CD4-positive, alpha-beta T cell treated with Interferon alpha-2 for 1 hour (primary cell): ENCODE measurements at regions not wholly inside any gene's neighbourhood (a gene's known extent, or its start where the extent isn't known, plus 50 kb on each side); places are given as distances from the start of the nearest gene placed in this dataset.
A peak's percentile ranks its signal among the peaks of the same experiment; 100 is the strongest.
"Not testable (repeated sequence)": the region's sequence is repeated elsewhere in the genome, so short reads cannot be mapped to it uniquely, and the experiment has no call there.

ENCODE experiments used
- DNase-seq, 2 donors: peaks; one replicate each; pipeline ENCODE4 v3.0.0-alpha.2; 2020 to 2022

GRCh38 chr15:98530570-98530969, 117.8 kb upstream of the IGF1R start:
- DNase-seq, result no peak

GRCh38 chr15:98532063-98532462, 116.3 kb upstream of the IGF1R start:
- no peak for DNase-seq

- DNase-seq, result no peak
These were observed 111.4 kb upstream of the IGF1R start for GRCh38 chr15:98536976-98537375.

GRCh38 chr15:98537516-98538060, 110.8 kb upstream of the IGF1R start:
- DNase-seq, result no peak

GRCh38 chr15:98541519-98541918, 106.8 kb upstream of the IGF1R start:
- no peak for DNase-seq

GRCh38 chr15:98543237-98543636, 105.1 kb upstream of the IGF1R start:
- DNase-seq, result no peak

- DNase-seq, result no peak
These were observed 102.0 kb upstream of the IGF1R start for GRCh38 chr15:98546329-98546728.

- no peak for DNase-seq
These were observed 101.1 kb upstream of the IGF1R start for GRCh38 chr15:98547275-98547674.

- DNase-seq, result no peak
These were observed 100.6 kb upstream of the IGF1R start for GRCh38 chr15:98547741-98548138.

- peak in 1 of 2 donors; percentile 26 for DNase-seq
These were observed 100.0 kb upstream of the IGF1R start for GRCh38 chr15:98548139-98548971.

GRCh38 chr15:98549003-98549402, 99.3 kb upstream of the IGF1R start:
- DNase-seq, result no peak

GRCh38 chr15:98549741-98550140, 98.6 kb upstream of the IGF1R start:
- no peak for DNase-seq

- DNase-seq, result not testable (repeated sequence)
These were observed 98.0 kb upstream of the IGF1R start for GRCh38 chr15:98550363-98550762.

- no peak for DNase-seq
These were observed 96.3 kb upstream of the IGF1R start for GRCh38 chr15:98551936-98552562.

- DNase-seq, result no peak
These were observed 93.8 kb upstream of the IGF1R start for GRCh38 chr15:98554272-98555172.

GRCh38 chr15:98555173-98555515, 93.2 kb upstream of the IGF1R start:
- no peak for DNase-seq

- no peak for DNase-seq
These were observed 92.0 kb upstream of the IGF1R start for GRCh38 chr15:98556321-98556720.

GRCh38 chr15:98560338-98560737, 88.0 kb upstream of the IGF1R start:
- DNase-seq, result no peak

GRCh38 chr15:98561169-98561941, 87.0 kb upstream of the IGF1R start:
- DNase-seq, result no peak

- no peak for DNase-seq
These were observed 85.9 kb upstream of the IGF1R start for GRCh38 chr15:98562331-98562937.

- DNase-seq, result no peak
These were observed 82.8 kb upstream of the IGF1R start for GRCh38 chr15:98565566-98565965.

GRCh38 chr15:98567951-98568350, 80.4 kb upstream of the IGF1R start:
- no peak for DNase-seq
